Pancreas (tissue), 10 donors: ENCODE measurements at regions not wholly inside any gene's neighbourhood (a gene's known extent, or its start where the extent isn't known, plus 50 kb on each side); places are given as distances from the start of the nearest gene placed in this dataset.

Experiments used
- ATAC-seq, 4 donors: fragments of 200-7000 bp; cut with Tn5 transposase; one replicate each; pipeline versions ENCODE4 v1.8.0 to v1.9.1; 2020; ENCODE audit warnings: mild to moderate bottlenecking in 4 of 4, moderate library complexity in 4 of 4
- DNase-seq, 6 donors: peaks; one replicate each; pipeline ENCODE4 v3.0.0-alpha.2; 2020
- FAIRE-seq: peaks from 2 replicates; lab custom pipeline; 2012; peaks lifted over from hg19 to GRCh38; lab: Jason Lieb, UNC
- H3K27ac ChIP-seq, 4 donors: fragments of 200-600 bp; sonication (generic); 1 replicate in 3 of 4; 2 replicates in 1 of 4; pipeline versions ENCODE4 v1.5.0 to v1.8.0; 2020
- H3K27me3 ChIP-seq, 4 donors: fragments of 200-600 bp; one replicate each; pipeline ENCODE4 v1.8.0; 2021
- H3K36me3 ChIP-seq, 3 donors: fragments of 200-600 bp; sonication (generic) in 1 of 3; one replicate each; pipeline versions ENCODE4 v1.5.0 to v1.8.0; 2020 to 2021
- H3K4me1 ChIP-seq, 3 donors: fragments of 200-600 bp; one replicate each; pipeline ENCODE4 v1.8.0; 2021
- H3K4me3 ChIP-seq, 4 donors: fragments of 200-600 bp; sonication (generic) in 2 of 4; one replicate each; pipeline versions ENCODE4 v1.5.0 to v1.8.0; 2020 to 2021
- H3K9me3 ChIP-seq, 4 donors: fragments of 200-600 bp; one replicate each; pipeline ENCODE4 v1.8.0; 2021
- CTCF ChIP-seq, 4 donors: fragments of 200-600 bp; sonication (generic) in 3 of 4; IDR thresholded peaks; one replicate each; pipeline versions ENCODE4 v1.5.0 to v1.8.0; 2021; ENCODE audit warnings: antibody characterized with exemption in 4 of 4
- WGBS, 2 donors: extraction: QIAGEN DNeasy Blood & Tissue Kit; methylation state at CpG; one replicate each; pipeline ENCODE4 v1.1.7; 2013; 5-methylcytosine and 5-hydroxymethylcytosine counted together
- intact Hi-C, 3 donors: fragments of 100-400 bp; cut with DNase I; formaldehyde crosslinking; loops; one replicate each; pipeline versions ENCODE4 v1.11.1 to v1.14.2; 2022
- donor health status: healthy with polysubstance abuse.
- donor health status: DM: no; HTN: no; CAD: no; lungs with moderate emphysema.
- donor health status: DM: no; HTN: no; CAD: no.
- donor health status: control.
- donor health status: control.
- donor health status: Bipolar disorder and iron deficiency.
- donor health status: DM: yes; HTN: yes; CAD: no.
- donor health status: DM: no; HTN: no; CAD: no.
- donor health status: DM: no; HTN: no; CAD: no.
- donor health status: DM: yes; HTN: yes; CAD: no.

- H3K4me1 ChIP-seq, result no peaks in the 10 kb centered on the region
- intact Hi-C loops, result no loop called here
- DNase-seq (no peak), FAIRE-seq (no peak), ATAC-seq (no peak)
- WGBS, 2 donors, result 88 to 91% methylated on average over 4 of the region's 4 CpGs
- H3K36me3 ChIP-seq, result no peaks in the 10 kb centered on the region
- H3K27me3 ChIP-seq, result no peaks in the 10 kb centered on the region
- no peak for TF ChIP-seq CTCF (IDR thresholded peaks at IDR 0.05)
- H3K9me3 ChIP-seq, result no peaks in the 10 kb centered on the region
- H3K4me3 ChIP-seq, result no peak overlapping the region
- no peak overlapping the region for H3K27ac ChIP-seq
These were observed 104.7 kb upstream of the IL6 start for GRCh38 chr7:22622116-22622785.

- no peaks in the 10 kb centered on the region for H3K36me3 ChIP-seq
- intact Hi-C loops, result no loop called here
- H3K9me3 ChIP-seq, result no peaks in the 10 kb centered on the region
- no peak for FAIRE-seq
- H3K27me3 ChIP-seq, result no peaks in the 10 kb centered on the region
- DNase-seq, result no peak
- TF ChIP-seq CTCF (IDR thresholded peaks at IDR 0.05), result no peak
- no peak overlapping the region for H3K4me3 ChIP-seq
- no peaks in the 10 kb centered on the region for H3K4me1 ChIP-seq
- no peak for ATAC-seq
- no peak overlapping the region for H3K27ac ChIP-seq
These were observed 108.5 kb upstream of the IL6 start for GRCh38 chr7:22618528-22618927.

- intact Hi-C loops, result no loop called here
- FAIRE-seq (no peak), DNase-seq (no peak), ATAC-seq (no peak)
- Histone ChIP-seq H3K36me3 (no peaks in the 10 kb centered on the region), H3K4me3 (no peak overlapping the region), H3K27ac (no peak overlapping the region), H3K9me3 (no peaks in the 10 kb centered on the region), H3K27me3 (no peaks in the 10 kb centered on the region), H3K4me1 (no peaks in the 10 kb centered on the region)
- 74 to 83% methylated on average over 4 of the region's 4 CpGs for WGBS, 2 donors
- TF ChIP-seq CTCF (IDR thresholded peaks at IDR 0.05), result no peak
These were observed 109.8 kb upstream of the IL6 start for GRCh38 chr7:22617166-22617565.

- WGBS, 2 donors, result 74 to 79% methylated on average over 2 of the region's 2 CpGs
- FAIRE-seq (no peak), ATAC-seq (no peak), DNase-seq (no peak)
- Histone ChIP-seq H3K4me3 (no peak overlapping the region), H3K27ac (no peak overlapping the region), H3K36me3 (no peaks in the 10 kb centered on the region), H3K4me1 (no peaks in the 10 kb centered on the region), H3K27me3 (no peaks in the 10 kb centered on the region), H3K9me3 (no peaks in the 10 kb centered on the region)
- intact Hi-C loops, result no loop called here
- TF ChIP-seq CTCF (IDR thresholded peaks at IDR 0.05), result no peak
These were observed 113.5 kb upstream of the IL6 start for GRCh38 chr7:22613496-22613895.

GRCh38 chr7:22612776-22613175, 112.8 kb upstream of the STEAP1B start:
- intact Hi-C loops, result no loop called here
- FAIRE-seq (no peak), DNase-seq (no peak), ATAC-seq (no peak)
- H3K36me3 ChIP-seq, result no peaks in the 10 kb centered on the region
- no peak overlapping the region for H3K4me3 ChIP-seq
- no peak overlapping the region for H3K27ac ChIP-seq
- WGBS, 2 donors, result 81 to 82% methylated on average over 2 of the region's 2 CpGs
- H3K9me3 ChIP-seq, result no peaks in the 10 kb centered on the region
- no peaks in the 10 kb centered on the region for H3K4me1 ChIP-seq
- no peak for TF ChIP-seq CTCF (IDR thresholded peaks at IDR 0.05)
- no peaks in the 10 kb centered on the region for H3K27me3 ChIP-seq
